ENCODE measurements at regions not wholly inside any gene's neighbourhood (a gene's known extent, or its start where the extent isn't known, plus 50 kb on each side); places are given as distances from the start of the nearest gene placed in this dataset.

GRCh38 chr3:84439476-84439875 is 519.3 kb upstream of the CADM2 start:
- Histone ChIP-seq H3K4me1 (ENCODE audit: control insufficient read depth, insufficient read depth, low read depth, low read length) (no peaks in the 10 kb centered on the region), H2BK15ac (ENCODE audit: low read depth, poor library complexity, severe bottlenecking) (no peak overlapping the region), H3K14ac (ENCODE audit: low read length in 2 of 2) (no peak overlapping the region), H3K27ac (ENCODE audit: low read length, poor library complexity, severe bottlenecking) (no peak overlapping the region), H3K9me3 (ENCODE audit: control insufficient read depth, low read length) (peaks cover 4% of the 10 kb centered on the region), H2AFZ (ENCODE audit: low read depth, low read length) (no peak overlapping the region), H4K91ac (ENCODE audit: low read length) (no peak overlapping the region), H3K36me3 (ENCODE audit: control insufficient read depth in 1 of 2, insufficient read depth in 2 of 2, low read depth in 1 of 2, low read length in 2 of 2) (no peaks in the 10 kb centered on the region), H3K4ac (ENCODE audit: low read depth in 1 of 2, low read length in 2 of 2) (no peak overlapping the region), H2AK5ac (ENCODE audit: low read length, severe bottlenecking) (no peak overlapping the region), H3K27me3 (ENCODE audit: control insufficient read depth in 1 of 2, insufficient read depth in 1 of 2, low read length in 2 of 2) (no peaks in the 10 kb centered on the region), H3K4me3 (ENCODE audit: insufficient read depth in 1 of 2, low read depth in 1 of 2, low read length in 2 of 2) (no peak overlapping the region), H3K4me2 (ENCODE audit: low read length, poor library complexity, severe bottlenecking) (no peak overlapping the region), H3K18ac (ENCODE audit: low read depth in 1 of 2, low read length in 2 of 2) (no peak overlapping the region), H2BK120ac (ENCODE audit: low read depth, low read length) (no peak overlapping the region), H2BK12ac (ENCODE audit: low read length in 2 of 2) (no peak overlapping the region), H3K79me1 (replicated peaks; ENCODE audit: low read length, poor library complexity, severe bottlenecking) (no peaks in the 10 kb centered on the region), H2BK5ac (ENCODE audit: low read depth, low read length, poor library complexity, severe bottlenecking) (no peak overlapping the region), H3K9ac (ENCODE audit: low read length) (no peak overlapping the region), H3K23ac (ENCODE audit: low read length in 2 of 2) (no peak overlapping the region), H4K8ac (ENCODE audit: low read length) (no peak overlapping the region)
- no CpG with 5 or more reads among the region's 1 CpG for WGBS
- DNase-seq, result no peak

GRCh38 chr3:84440291-84440690 is 518.5 kb upstream of the CADM2 start:
- Histone ChIP-seq H3K9ac (ENCODE audit: low read length) (no peak overlapping the region), H2BK12ac (ENCODE audit: low read length in 2 of 2) (no peak overlapping the region), H2BK15ac (ENCODE audit: low read depth, poor library complexity, severe bottlenecking) (no peak overlapping the region), H3K4me2 (ENCODE audit: low read length, poor library complexity, severe bottlenecking) (no peak overlapping the region), H3K18ac (ENCODE audit: low read depth in 1 of 2, low read length in 2 of 2) (no peak overlapping the region), H3K4me3 (ENCODE audit: insufficient read depth in 1 of 2, low read depth in 1 of 2, low read length in 2 of 2) (no peak overlapping the region), H3K79me1 (replicated peaks; ENCODE audit: low read length, poor library complexity, severe bottlenecking) (no peaks in the 10 kb centered on the region), H3K4me1 (ENCODE audit: control insufficient read depth, insufficient read depth, low read depth, low read length) (no peaks in the 10 kb centered on the region), H2AK5ac (ENCODE audit: low read length, severe bottlenecking) (no peak overlapping the region), H2AFZ (ENCODE audit: low read depth, low read length) (no peak overlapping the region), H3K27ac (ENCODE audit: low read length, poor library complexity, severe bottlenecking) (no peak overlapping the region), H3K36me3 (ENCODE audit: control insufficient read depth in 1 of 2, insufficient read depth in 2 of 2, low read depth in 1 of 2, low read length in 2 of 2) (no peaks in the 10 kb centered on the region), H2BK120ac (ENCODE audit: low read depth, low read length) (no peak overlapping the region), H3K14ac (ENCODE audit: low read length in 2 of 2) (no peak overlapping the region), H4K8ac (ENCODE audit: low read length) (no peak overlapping the region), H2BK5ac (ENCODE audit: low read depth, low read length, poor library complexity, severe bottlenecking) (no peak overlapping the region), H3K27me3 (ENCODE audit: control insufficient read depth in 1 of 2, insufficient read depth in 1 of 2, low read length in 2 of 2) (no peaks in the 10 kb centered on the region), H3K23ac (ENCODE audit: low read length in 2 of 2) (no peak overlapping the region), H3K4ac (ENCODE audit: low read depth in 1 of 2, low read length in 2 of 2) (no peak overlapping the region), H4K91ac (ENCODE audit: low read length) (no peak overlapping the region), H3K9me3 (ENCODE audit: control insufficient read depth, low read length) (peaks cover 4% of the 10 kb centered on the region)
- DNase-seq, result no peak
- WGBS, result 71% methylated on average over 9 of the region's 11 CpGs

- no peak for DNase-seq
- Histone ChIP-seq H3K4me3 (ENCODE audit: insufficient read depth in 1 of 2, low read depth in 1 of 2, low read length in 2 of 2) (no peak overlapping the region), H3K4ac (ENCODE audit: low read depth in 1 of 2, low read length in 2 of 2) (no peak overlapping the region), H2AK5ac (ENCODE audit: low read length, severe bottlenecking) (no peak overlapping the region), H2BK5ac (ENCODE audit: low read depth, low read length, poor library complexity, severe bottlenecking) (no peak overlapping the region), H2BK120ac (ENCODE audit: low read depth, low read length) (no peak overlapping the region), H2BK15ac (ENCODE audit: low read depth, poor library complexity, severe bottlenecking) (no peak overlapping the region), H3K9me3 (ENCODE audit: control insufficient read depth, low read length) (peaks cover 2% of the 10 kb centered on the region), H3K4me2 (ENCODE audit: low read length, poor library complexity, severe bottlenecking) (no peak overlapping the region), H3K36me3 (ENCODE audit: control insufficient read depth in 1 of 2, insufficient read depth in 2 of 2, low read depth in 1 of 2, low read length in 2 of 2) (no peaks in the 10 kb centered on the region), H3K4me1 (ENCODE audit: control insufficient read depth, insufficient read depth, low read depth, low read length) (no peaks in the 10 kb centered on the region), H3K27ac (ENCODE audit: low read length, poor library complexity, severe bottlenecking) (no peak overlapping the region), H2BK12ac (ENCODE audit: low read length in 2 of 2) (no peak overlapping the region), H4K91ac (ENCODE audit: low read length) (no peak overlapping the region), H2AFZ (ENCODE audit: low read depth, low read length) (no peak overlapping the region), H4K8ac (ENCODE audit: low read length) (no peak overlapping the region), H3K27me3 (ENCODE audit: control insufficient read depth in 1 of 2, insufficient read depth in 1 of 2, low read length in 2 of 2) (no peaks in the 10 kb centered on the region), H3K79me1 (replicated peaks; ENCODE audit: low read length, poor library complexity, severe bottlenecking) (no peaks in the 10 kb centered on the region), H3K14ac (ENCODE audit: low read length in 2 of 2) (no peak overlapping the region), H3K23ac (ENCODE audit: low read length in 2 of 2) (no peak overlapping the region), H3K18ac (ENCODE audit: low read depth in 1 of 2, low read length in 2 of 2) (no peak overlapping the region), H3K9ac (ENCODE audit: low read length) (no peak overlapping the region)
- WGBS, result 83% methylated on average over 1 of the region's 2 CpGs
These were observed 516.3 kb upstream of the CADM2 start for GRCh38 chr3:84442533-84442932.

- 45% methylated on average over 3 of the region's 6 CpGs for WGBS
These were observed 513.9 kb upstream of the CADM2 start for GRCh38 chr3:84444726-84445521.

More at GRCh38 chr3:84444726-84445521, 513.9 kb upstream of the CADM2 start:
- Histone ChIP-seq H3K79me1 (replicated peaks; ENCODE audit: low read length, poor library complexity, severe bottlenecking) (no peaks in the 10 kb centered on the region), H2BK12ac (ENCODE audit: low read length in 2 of 2) (no peak overlapping the region), H2AFZ (ENCODE audit: low read depth, low read length) (no peak overlapping the region), H3K4me1 (ENCODE audit: control insufficient read depth, insufficient read depth, low read depth, low read length) (no peaks in the 10 kb centered on the region), H3K4ac (ENCODE audit: low read depth in 1 of 2, low read length in 2 of 2) (no peak overlapping the region), H3K23ac (ENCODE audit: low read length in 2 of 2) (no peak overlapping the region), H2BK120ac (ENCODE audit: low read depth, low read length) (no peak overlapping the region), H3K18ac (ENCODE audit: low read depth in 1 of 2, low read length in 2 of 2) (no peak overlapping the region), H2BK5ac (ENCODE audit: low read depth, low read length, poor library complexity, severe bottlenecking) (no peak overlapping the region), H3K27ac (ENCODE audit: low read length, poor library complexity, severe bottlenecking) (no peak overlapping the region), H4K91ac (ENCODE audit: low read length) (no peak overlapping the region), H3K36me3 (ENCODE audit: control insufficient read depth in 1 of 2, insufficient read depth in 2 of 2, low read depth in 1 of 2, low read length in 2 of 2) (no peaks in the 10 kb centered on the region), H3K9ac (ENCODE audit: low read length) (no peak overlapping the region), H2AK5ac (ENCODE audit: low read length, severe bottlenecking) (no peak overlapping the region), H2BK15ac (ENCODE audit: low read depth, poor library complexity, severe bottlenecking) (no peak overlapping the region), H3K9me3 (ENCODE audit: control insufficient read depth, low read length) (peaks cover 12% of the 10 kb centered on the region), H3K27me3 (ENCODE audit: control insufficient read depth in 1 of 2, insufficient read depth in 1 of 2, low read length in 2 of 2) (no peaks in the 10 kb centered on the region), H3K14ac (ENCODE audit: low read length in 2 of 2) (no peak overlapping the region), H3K4me2 (ENCODE audit: low read length, poor library complexity, severe bottlenecking) (no peak overlapping the region), H3K4me3 (ENCODE audit: insufficient read depth in 1 of 2, low read depth in 1 of 2, low read length in 2 of 2) (no peak overlapping the region), H4K8ac (ENCODE audit: low read length) (no peak overlapping the region)
- no peak for DNase-seq
